Hepatocyte (in vitro differentiated cells): ENCODE measurements at regions not wholly inside any gene's neighbourhood (a gene's known extent, or its start where the extent isn't known, plus 50 kb on each side); places are given as distances from the start of the nearest gene placed in this dataset.
A peak's percentile ranks its signal among the peaks of the same experiment; 100 is the strongest.

Experiments used
- DNase-seq: peaks from one replicate; pipeline ENCODE4 v3.0.0-alpha.2; 2016; ENCODE audit warnings: low spot score
- H2AFZ ChIP-seq: fragments of 200-600 bp; sonication (generic); 2 replicates; pipeline ENCODE4 v1.6.0; 2016; ENCODE audit warnings: antibody characterized with exemption, mild to moderate bottlenecking
- H3K27ac ChIP-seq: fragments of 200-600 bp; sonication (generic); 2 replicates; pipeline ENCODE4 v1.5.1; 2016; ENCODE audit warnings: mild to moderate bottlenecking
- H3K27me3 ChIP-seq: fragments of 200-600 bp; sonication (generic); 2 replicates; pipeline ENCODE4 v1.6.1; 2016
- H3K36me3 ChIP-seq: fragments of 200-600 bp; sonication (generic); replicated peaks from 2 replicates; pipeline ENCODE4 v1.5.1; 2016; ENCODE audit warnings: low read depth; ENCODE audit not compliant: insufficient read depth
- H3K4me1 ChIP-seq: fragments of 200-600 bp; sonication (generic); 2 replicates; pipeline ENCODE4 v1.5.1; 2016; ENCODE audit warnings: mild to moderate bottlenecking, moderate library complexity; ENCODE audit not compliant: insufficient read depth
- H3K4me2 ChIP-seq: fragments of 200-600 bp; sonication (generic); 2 replicates; pipeline ENCODE4 v1.6.0; 2016
- H3K4me3 ChIP-seq: fragments of 200-600 bp; sonication (generic); 2 replicates; pipeline ENCODE4 v1.5.1; 2016; ENCODE audit warnings: mild to moderate bottlenecking
- H3K79me2 ChIP-seq: fragments of 200-600 bp; sonication (generic); 2 replicates; pipeline ENCODE4 v1.6.0; 2017; ENCODE audit warnings: mild to moderate bottlenecking
- H3K9me2 ChIP-seq: fragments of 200-600 bp; sonication (generic); replicated peaks from 2 replicates; pipeline ENCODE4 v1.6.0; 2017; ENCODE audit warnings: mild to moderate bottlenecking; ENCODE audit not compliant: insufficient read depth
- H3K9me3 ChIP-seq: fragments of 200-600 bp; sonication (generic); 2 replicates; pipeline ENCODE4 v1.5.1; 2016; ENCODE audit warnings: low read depth, mild to moderate bottlenecking
- H4K20me1 ChIP-seq: fragments of 200-600 bp; sonication (generic); 2 replicates; pipeline ENCODE4 v1.6.0; 2016; ENCODE audit warnings: mild to moderate bottlenecking; ENCODE audit not compliant: insufficient read depth, poor library complexity, severe bottlenecking
- EZH2 ChIP-seq: fragments of 200-600 bp; sonication (generic); IDR thresholded peaks from 2 replicates; pipeline ENCODE4 v1.6.1; 2016; ENCODE audit warnings: antibody characterized with exemption, mild to moderate bottlenecking, borderline replicate concordance
- EZH2phosphoT487 ChIP-seq: fragments of 200-600 bp; sonication (generic); IDR thresholded peaks from one replicate; pipeline ENCODE4 v1.6.1; 2018; ENCODE audit warnings: antibody characterized with exemption, mild to moderate bottlenecking, low read depth, moderate library complexity; ENCODE audit not compliant: unreplicated experiment, severe bottlenecking
- WGBS: methylation state at CpG from one replicate; pipeline ENCODE4 v1.1.6; 2016; ENCODE audit warnings: low lambda C conversion rate; ENCODE audit errors: missing lambda C conversion rate; 5-methylcytosine and 5-hydroxymethylcytosine counted together
- TF ChIP-seq, protein P1 (sequence below): fragments of 200-600 bp; sonication (generic); IDR thresholded peaks from 2 replicates; pipeline ENCODE4 v1.5.1; 2016; ENCODE audit warnings: antibody characterized with exemption, mild to moderate bottlenecking; ENCODE audit not compliant: poor library complexity

DNA sequence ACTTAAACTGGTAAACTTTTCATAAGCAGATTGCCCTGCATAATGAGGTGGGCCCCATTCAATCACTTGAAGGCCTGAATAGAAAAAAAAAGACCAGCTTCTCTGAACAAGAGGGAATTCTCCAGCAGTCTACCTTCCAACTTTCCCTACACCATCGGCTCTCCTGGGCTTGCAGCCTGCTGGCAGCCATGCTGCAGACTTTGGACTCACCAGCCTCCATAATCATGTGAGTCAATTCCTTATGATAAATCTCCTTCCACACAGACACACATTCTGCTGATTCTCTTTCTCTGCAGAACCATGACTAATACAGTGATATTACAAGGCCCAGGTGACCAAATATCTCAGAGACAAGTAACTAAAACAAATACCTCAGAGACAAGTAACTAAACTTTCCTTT lies 113.8 kb upstream of the WDR17 start:
- Histone ChIP-seq H2AFZ (no peak overlapping the region), H3K27ac (peak overlapping the region; percentile 79)
- WGBS, result 67% methylated on average over 1 of the region's 1 CpG

DNA sequence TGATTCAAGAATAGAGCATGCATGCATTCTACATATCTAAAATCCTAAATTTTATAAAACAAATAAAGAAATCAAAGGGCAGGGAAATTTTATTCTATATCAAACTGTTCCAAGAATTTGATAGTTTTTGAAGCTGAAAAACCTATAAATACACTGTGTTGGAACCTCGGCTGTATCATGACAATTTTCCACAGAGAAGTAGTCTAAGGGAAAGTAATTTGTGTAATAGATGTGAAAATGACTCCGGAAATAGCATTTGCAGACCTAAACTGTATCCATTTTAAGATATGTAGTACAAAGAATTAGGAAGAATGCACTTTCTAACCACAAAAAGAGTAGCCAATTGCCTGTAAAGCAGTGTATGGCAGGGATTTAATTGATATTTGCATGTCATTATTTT lies 112.5 kb upstream of the WDR17 start:
- Histone ChIP-seq H3K4me3 (no peak overlapping the region), H3K9me3 (no peaks in the 10 kb centered on the region), H4K20me1 (no peaks in the 10 kb centered on the region), H2AFZ (no peak overlapping the region), H3K36me3 (no peaks in the 10 kb centered on the region), H3K4me2 (no peak overlapping the region), H3K79me2 (no peaks in the 10 kb centered on the region), H3K9me2 (no peaks in the 10 kb centered on the region), H3K4me1 (no peaks in the 10 kb centered on the region), H3K27me3 (no peaks in the 10 kb centered on the region), H3K27ac (no peak overlapping the region)
- TF ChIP-seq, protein P1, sequence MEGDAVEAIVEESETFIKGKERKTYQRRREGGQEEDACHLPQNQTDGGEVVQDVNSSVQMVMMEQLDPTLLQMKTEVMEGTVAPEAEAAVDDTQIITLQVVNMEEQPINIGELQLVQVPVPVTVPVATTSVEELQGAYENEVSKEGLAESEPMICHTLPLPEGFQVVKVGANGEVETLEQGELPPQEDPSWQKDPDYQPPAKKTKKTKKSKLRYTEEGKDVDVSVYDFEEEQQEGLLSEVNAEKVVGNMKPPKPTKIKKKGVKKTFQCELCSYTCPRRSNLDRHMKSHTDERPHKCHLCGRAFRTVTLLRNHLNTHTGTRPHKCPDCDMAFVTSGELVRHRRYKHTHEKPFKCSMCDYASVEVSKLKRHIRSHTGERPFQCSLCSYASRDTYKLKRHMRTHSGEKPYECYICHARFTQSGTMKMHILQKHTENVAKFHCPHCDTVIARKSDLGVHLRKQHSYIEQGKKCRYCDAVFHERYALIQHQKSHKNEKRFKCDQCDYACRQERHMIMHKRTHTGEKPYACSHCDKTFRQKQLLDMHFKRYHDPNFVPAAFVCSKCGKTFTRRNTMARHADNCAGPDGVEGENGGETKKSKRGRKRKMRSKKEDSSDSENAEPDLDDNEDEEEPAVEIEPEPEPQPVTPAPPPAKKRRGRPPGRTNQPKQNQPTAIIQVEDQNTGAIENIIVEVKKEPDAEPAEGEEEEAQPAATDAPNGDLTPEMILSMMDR, result no peak
- TF ChIP-seq EZH2phosphoT487 (no peak), EZH2 (no peak)
- WGBS, result 91% methylated on average over 2 of the region's 2 CpGs
- no peak for DNase-seq

More for the DNA sequence above, 113.8 kb upstream of the WDR17 start:
- no peaks in the 10 kb centered on the region for H3K27me3 ChIP-seq
- no peaks in the 10 kb centered on the region for H3K9me2 ChIP-seq
- no peaks in the 10 kb centered on the region for H3K36me3 ChIP-seq
- TF ChIP-seq EZH2phosphoT487, result no peak
- no peak for TF ChIP-seq EZH2
- TF ChIP-seq, protein P1, result no peak
- no peaks in the 10 kb centered on the region for H3K9me3 ChIP-seq
- H3K4me3 ChIP-seq, result no peak overlapping the region
- H4K20me1 ChIP-seq, result no peaks in the 10 kb centered on the region
- DNase-seq, result peak; percentile 66
- H3K4me2 ChIP-seq, result no peak overlapping the region
- no peaks in the 10 kb centered on the region for H3K79me2 ChIP-seq
- H3K4me1 ChIP-seq, result no peaks in the 10 kb centered on the region

DNA sequence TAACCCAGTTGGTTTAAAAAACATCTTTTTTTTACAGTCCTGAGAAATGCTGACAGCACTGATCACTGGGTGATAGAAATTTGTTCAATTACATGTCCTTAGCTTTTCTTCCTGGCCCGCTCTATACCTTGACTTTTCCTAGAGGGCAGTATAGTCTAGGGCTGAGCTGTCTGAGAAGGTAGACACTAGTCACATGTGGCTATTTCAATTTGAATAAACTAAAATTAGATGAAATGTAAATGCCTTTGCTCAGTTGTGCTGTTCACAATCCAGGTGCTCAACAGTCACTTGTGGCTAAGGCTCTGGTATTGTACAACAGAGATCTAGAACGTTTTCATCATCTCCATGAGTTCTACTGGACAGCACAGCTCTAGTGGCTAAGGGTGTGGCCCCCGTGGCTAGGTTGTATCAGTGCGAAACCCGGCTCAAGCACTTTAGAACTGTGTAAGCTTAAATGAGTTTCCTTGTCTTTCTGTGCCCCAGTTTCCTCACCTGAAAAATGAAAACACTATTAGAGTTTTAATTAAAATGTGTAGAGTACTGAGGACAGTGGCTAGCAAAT lies 111.6 kb upstream of the WDR17 start:
- no peak for TF ChIP-seq EZH2phosphoT487
- TF ChIP-seq, protein P1, result no peak
- H3K4me2 ChIP-seq, result no peak overlapping the region
- no peak overlapping the region for H3K4me3 ChIP-seq
- WGBS, result 89% methylated on average over 5 of the region's 5 CpGs
- DNase-seq, result no peak
- no peaks in the 10 kb centered on the region for H3K9me2 ChIP-seq
- H3K79me2 ChIP-seq, result no peaks in the 10 kb centered on the region
- no peaks in the 10 kb centered on the region for H3K4me1 ChIP-seq
- H3K27me3 ChIP-seq, result no peaks in the 10 kb centered on the region
- H3K9me3 ChIP-seq, result no peaks in the 10 kb centered on the region
- H3K27ac ChIP-seq, result no peak overlapping the region
- no peaks in the 10 kb centered on the region for H4K20me1 ChIP-seq
- no peaks in the 10 kb centered on the region for H3K36me3 ChIP-seq
- H2AFZ ChIP-seq, result no peak overlapping the region

DNA sequence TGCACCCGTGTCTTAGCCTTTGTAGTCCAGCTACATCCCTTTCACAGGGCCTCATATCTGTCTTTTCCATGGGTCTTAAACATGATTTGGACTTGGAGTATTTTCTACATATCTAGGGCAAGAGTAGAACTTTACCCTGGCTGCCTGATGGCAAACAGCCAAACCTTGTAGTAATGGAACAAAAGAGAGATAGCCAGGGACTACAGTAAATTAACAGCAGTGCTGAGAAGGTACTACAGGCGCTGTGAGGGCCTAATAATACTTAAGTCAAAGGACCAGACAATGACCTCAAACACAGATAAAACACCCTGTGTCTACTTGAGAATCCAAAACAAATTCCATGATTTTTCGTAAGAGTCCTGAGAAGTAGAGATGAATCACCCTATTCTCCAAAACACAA lies 111.0 kb upstream of the WDR17 start:
- Histone ChIP-seq H3K4me2 (no peak overlapping the region), H3K27ac (no peak overlapping the region), H3K4me3 (no peak overlapping the region), H4K20me1 (no peaks in the 10 kb centered on the region), H3K79me2 (no peaks in the 10 kb centered on the region), H3K4me1 (no peaks in the 10 kb centered on the region), H3K36me3 (no peaks in the 10 kb centered on the region), H2AFZ (no peak overlapping the region), H3K9me3 (no peaks in the 10 kb centered on the region), H3K9me2 (no peaks in the 10 kb centered on the region), H3K27me3 (no peaks in the 10 kb centered on the region)
- WGBS, result 75% methylated on average over 3 of the region's 3 CpGs
- DNase-seq, result peak; percentile 19
- TF ChIP-seq EZH2 (no peak), EZH2phosphoT487 (no peak)
- TF ChIP-seq, protein P1, result no peak
